ENCODE measurements at regions not wholly inside any gene's neighbourhood (a gene's known extent, or its start where the extent isn't known, plus 50 kb on each side); places are given as distances from the start of the nearest gene placed in this dataset.

DNA sequence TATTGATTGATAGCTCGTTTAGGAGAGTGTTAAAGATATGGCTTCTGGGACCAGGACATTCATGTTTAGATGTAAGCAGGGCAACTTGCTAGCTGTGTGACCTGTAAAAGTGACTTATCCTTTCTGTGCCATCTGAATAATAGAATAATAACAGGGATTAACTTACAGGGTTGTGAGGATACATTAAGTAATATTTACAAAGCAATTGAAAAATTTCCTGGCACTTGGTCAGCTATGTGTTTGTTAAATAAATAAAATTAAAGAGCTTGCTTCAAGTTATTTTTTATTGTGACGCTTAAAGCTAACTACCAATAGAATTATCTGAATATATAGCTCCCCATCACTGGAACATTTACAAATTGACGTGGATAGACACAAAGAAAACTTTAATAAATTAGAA, 287.9 kb upstream of the CDIN1 start:
- H3K79me2 ChIP-seq (ENCODE audit: insufficient read depth, low read depth): no peaks in the 10 kb centered on the region
- H3K27me3 ChIP-seq (ENCODE audit: insufficient read depth, low read depth): no peaks in the 10 kb centered on the region
- no peaks in the 10 kb centered on the region for H4K20me1 ChIP-seq (ENCODE audit: insufficient read depth)
- no peak overlapping the region for H3K4me3 ChIP-seq (IDR thresholded peaks at IDR 0.05; ENCODE audit: insufficient read depth, low read depth, low read length)
- TF ChIP-seq, protein P1, sequence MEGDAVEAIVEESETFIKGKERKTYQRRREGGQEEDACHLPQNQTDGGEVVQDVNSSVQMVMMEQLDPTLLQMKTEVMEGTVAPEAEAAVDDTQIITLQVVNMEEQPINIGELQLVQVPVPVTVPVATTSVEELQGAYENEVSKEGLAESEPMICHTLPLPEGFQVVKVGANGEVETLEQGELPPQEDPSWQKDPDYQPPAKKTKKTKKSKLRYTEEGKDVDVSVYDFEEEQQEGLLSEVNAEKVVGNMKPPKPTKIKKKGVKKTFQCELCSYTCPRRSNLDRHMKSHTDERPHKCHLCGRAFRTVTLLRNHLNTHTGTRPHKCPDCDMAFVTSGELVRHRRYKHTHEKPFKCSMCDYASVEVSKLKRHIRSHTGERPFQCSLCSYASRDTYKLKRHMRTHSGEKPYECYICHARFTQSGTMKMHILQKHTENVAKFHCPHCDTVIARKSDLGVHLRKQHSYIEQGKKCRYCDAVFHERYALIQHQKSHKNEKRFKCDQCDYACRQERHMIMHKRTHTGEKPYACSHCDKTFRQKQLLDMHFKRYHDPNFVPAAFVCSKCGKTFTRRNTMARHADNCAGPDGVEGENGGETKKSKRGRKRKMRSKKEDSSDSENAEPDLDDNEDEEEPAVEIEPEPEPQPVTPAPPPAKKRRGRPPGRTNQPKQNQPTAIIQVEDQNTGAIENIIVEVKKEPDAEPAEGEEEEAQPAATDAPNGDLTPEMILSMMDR (conservative IDR thresholded peaks at IDR 0.05; ENCODE audit: low read depth, low read length): no peak
- H3K4me1 ChIP-seq (ENCODE audit: low read depth, poor library complexity, severe bottlenecking): no peaks in the 10 kb centered on the region
- H2AFZ ChIP-seq (ENCODE audit: low read depth): no peak overlapping the region
- H3K9ac ChIP-seq: no peak overlapping the region
- no peak overlapping the region for H3K27ac ChIP-seq
- no peaks in the 10 kb centered on the region; the same call in 1 of the 2 replicates for H3K36me3 ChIP-seq (ENCODE audit: insufficient read depth)
- no peak overlapping the region for H3K4me2 ChIP-seq

DNA sequence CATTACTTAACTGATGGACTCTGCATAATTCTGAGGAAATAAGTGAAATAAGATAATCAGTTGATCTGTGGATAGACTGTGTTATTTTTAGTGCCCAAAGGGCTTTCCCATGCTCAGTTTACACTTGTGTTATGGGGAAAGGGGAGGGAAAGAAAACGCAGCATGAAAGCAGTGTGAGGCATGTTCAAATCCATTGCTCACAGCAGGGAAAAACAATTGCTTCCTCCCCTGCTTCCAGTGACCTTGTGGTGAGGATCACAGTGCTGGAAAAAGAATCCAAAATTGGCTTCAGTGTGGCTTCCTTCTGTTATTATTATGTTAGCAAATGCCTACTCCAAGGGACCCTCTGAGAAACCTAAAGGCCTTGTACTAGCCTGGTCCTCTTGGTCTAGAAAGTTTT, 285.1 kb upstream of the CDIN1 start:
- no peak overlapping the region for H3K4me3 ChIP-seq (IDR thresholded peaks at IDR 0.05; ENCODE audit: insufficient read depth, low read depth, low read length)
- TF ChIP-seq, protein P1 (conservative IDR thresholded peaks at IDR 0.05; ENCODE audit: low read depth, low read length): no peak

DNA sequence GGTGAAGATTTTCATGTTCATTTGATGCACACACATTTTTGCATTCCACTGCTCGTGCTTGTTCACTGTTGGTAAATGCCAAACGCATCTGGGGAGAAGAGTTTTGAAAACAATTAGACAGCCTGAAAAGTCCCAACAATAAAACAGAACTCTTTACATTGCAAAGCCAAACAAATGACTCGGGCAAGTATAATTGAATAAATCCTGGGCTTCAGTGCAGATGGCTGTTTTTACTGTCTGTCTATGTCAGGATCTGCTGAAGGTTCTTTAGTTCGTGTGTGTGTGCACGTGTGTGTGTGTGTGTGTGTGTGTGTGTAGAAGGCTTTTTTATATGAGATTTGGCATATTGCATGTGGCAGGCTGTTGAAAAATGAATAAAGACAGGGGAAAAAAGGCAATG, 277.5 kb upstream of the CDIN1 start:
- TF ChIP-seq, protein P1 (conservative IDR thresholded peaks at IDR 0.05; ENCODE audit: low read depth, low read length): no peak
- no peaks in the 10 kb centered on the region for H3K4me1 ChIP-seq (ENCODE audit: low read depth, poor library complexity, severe bottlenecking)
- no peaks in the 10 kb centered on the region for H3K79me2 ChIP-seq (ENCODE audit: insufficient read depth, low read depth)
- no peak overlapping the region for H3K9ac ChIP-seq
- no peak overlapping the region for H3K4me3 ChIP-seq (IDR thresholded peaks at IDR 0.05; ENCODE audit: insufficient read depth, low read depth, low read length)
- H3K36me3 ChIP-seq (ENCODE audit: insufficient read depth): no peaks in the 10 kb centered on the region
- no peaks in the 10 kb centered on the region for H4K20me1 ChIP-seq (ENCODE audit: insufficient read depth)
- no peak overlapping the region for H2AFZ ChIP-seq (ENCODE audit: low read depth)
- no peak overlapping the region for H3K27ac ChIP-seq
- H3K27me3 ChIP-seq (ENCODE audit: insufficient read depth, low read depth): no peaks in the 10 kb centered on the region
- no peak overlapping the region for H3K4me2 ChIP-seq

More for the DNA sequence above, 285.1 kb upstream of the CDIN1 start:
- H3K79me2 ChIP-seq (ENCODE audit: insufficient read depth, low read depth): no peaks in the 10 kb centered on the region
- H3K9ac ChIP-seq: no peak overlapping the region
- H3K27ac ChIP-seq: no peak overlapping the region
- H2AFZ ChIP-seq (ENCODE audit: low read depth): no peak overlapping the region
- no peaks in the 10 kb centered on the region for H3K4me1 ChIP-seq (ENCODE audit: low read depth, poor library complexity, severe bottlenecking)
- no peaks in the 10 kb centered on the region for H4K20me1 ChIP-seq (ENCODE audit: insufficient read depth)
- H3K4me2 ChIP-seq: no peak overlapping the region
- H3K36me3 ChIP-seq (ENCODE audit: insufficient read depth): no peaks in the 10 kb centered on the region; the same call in 1 of the 2 replicates
- no peaks in the 10 kb centered on the region for H3K27me3 ChIP-seq (ENCODE audit: insufficient read depth, low read depth)

DNA sequence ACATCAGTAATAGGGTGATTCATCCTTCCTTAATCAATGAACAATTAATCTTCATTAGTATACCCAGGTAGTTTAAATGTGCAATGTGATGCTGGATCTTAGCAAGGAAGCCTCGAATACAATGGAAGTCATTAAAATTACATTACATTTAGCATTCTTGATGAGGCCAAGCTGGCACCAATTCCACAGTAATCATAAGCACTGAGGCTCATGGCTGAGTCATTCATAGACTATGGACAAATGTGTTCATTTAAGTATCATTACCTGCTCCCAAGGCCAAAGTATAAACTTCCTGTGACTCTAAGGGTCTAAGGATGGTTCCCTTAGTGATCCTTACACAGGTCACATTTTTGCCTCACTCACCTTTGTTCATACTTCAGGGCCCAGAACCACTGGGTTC, 266.4 kb upstream of the CDIN1 start:
- H3K4me2 ChIP-seq: no peak overlapping the region
- no peaks in the 10 kb centered on the region for H4K20me1 ChIP-seq (ENCODE audit: insufficient read depth)
- H3K4me1 ChIP-seq (ENCODE audit: low read depth, poor library complexity, severe bottlenecking): no peaks in the 10 kb centered on the region
- H3K27me3 ChIP-seq (ENCODE audit: insufficient read depth, low read depth): no peaks in the 10 kb centered on the region
- no peak overlapping the region for H3K4me3 ChIP-seq (IDR thresholded peaks at IDR 0.05; ENCODE audit: insufficient read depth, low read depth, low read length)
- TF ChIP-seq, protein P1 (conservative IDR thresholded peaks at IDR 0.05; ENCODE audit: low read depth, low read length): no peak
- H3K79me2 ChIP-seq (ENCODE audit: insufficient read depth, low read depth): no peaks in the 10 kb centered on the region
- H3K9ac ChIP-seq: no peak overlapping the region
- H3K36me3 ChIP-seq (ENCODE audit: insufficient read depth): no peaks in the 10 kb centered on the region
- H2AFZ ChIP-seq (ENCODE audit: low read depth): no peak overlapping the region
- no peak overlapping the region for H3K27ac ChIP-seq

Data from KMS-11 (cell line).